Neural crest cell (in vitro differentiated cells): ENCODE measurements at regions not wholly inside any gene's neighbourhood (a gene's known extent, or its start where the extent isn't known, plus 50 kb on each side); places are given as distances from the start of the nearest gene placed in this dataset.

ENCODE experiments used
- DNase-seq: peaks from one replicate; pipeline ENCODE4 v3.0.0; 2021; ENCODE audit warnings: low read depth, mixed read lengths, low spot score
- H3K27ac Mint-ChIP-seq: one replicate; pipeline ENCODE4 v1.8.0; 2021; ENCODE audit warnings: mild to moderate bottlenecking, mixed read lengths; ENCODE audit not compliant: unreplicated experiment
- H3K27me3 Mint-ChIP-seq: 2 replicates; pipeline ENCODE4 v1.8.0; 2021; ENCODE audit warnings: low read depth, mild to moderate bottlenecking, mixed read lengths
- H3K36me3 Mint-ChIP-seq: 2 replicates; pipeline ENCODE4 v1.8.0; 2021; ENCODE audit warnings: low read depth, mild to moderate bottlenecking, mixed read lengths
- H3K4me1 Mint-ChIP-seq: 2 replicates; pipeline ENCODE4 v1.8.0; 2021; ENCODE audit warnings: mixed read lengths
- H3K4me3 Mint-ChIP-seq: one replicate; pipeline ENCODE4 v1.8.0; 2021; ENCODE audit warnings: mild to moderate bottlenecking, mixed read lengths
- H3K9me3 Mint-ChIP-seq: 2 replicates; pipeline ENCODE4 v1.8.0; 2021; ENCODE audit warnings: mixed read lengths
- CTCF ChIP-seq: fragments of 200-600 bp; sonication (generic); conservative IDR thresholded peaks from 2 replicates; pipeline ENCODE4 v1.5.0; 2021; ENCODE audit warnings: antibody characterized with exemption, mild to moderate bottlenecking

DNA sequence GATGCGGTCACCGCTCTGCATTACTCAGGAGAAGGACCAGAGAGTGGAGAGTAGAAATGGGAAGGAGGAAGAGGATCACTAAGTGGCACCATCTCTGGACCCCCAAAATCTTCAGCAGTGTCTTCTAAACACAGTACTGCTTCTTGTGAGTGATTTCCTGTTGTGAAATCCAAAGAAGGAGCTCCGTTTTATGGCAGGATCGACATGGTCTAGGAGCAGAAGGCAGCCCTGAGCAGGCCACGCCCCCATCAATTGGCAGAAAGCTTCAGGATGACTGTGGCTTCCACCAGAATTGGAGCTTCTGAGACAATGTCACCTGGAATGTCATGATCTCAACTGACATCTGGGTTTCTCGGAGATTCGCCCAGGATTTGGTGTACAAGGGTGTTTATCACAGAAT, 171.5 kb downstream of the ADSS2 start:
- H3K9me3 Mint-ChIP-seq: peaks cover 3% of the 10 kb centered on the region
- no peak overlapping the region for H3K4me3 Mint-ChIP-seq
- DNase-seq: no peak
- no peak for TF ChIP-seq CTCF
- H3K36me3 Mint-ChIP-seq: no peaks in the 10 kb centered on the region
- H3K4me1 Mint-ChIP-seq: no peaks in the 10 kb centered on the region
- peaks cover 5% of the 10 kb centered on the region for H3K27me3 Mint-ChIP-seq
- H3K27ac Mint-ChIP-seq: no peak overlapping the region

DNA sequence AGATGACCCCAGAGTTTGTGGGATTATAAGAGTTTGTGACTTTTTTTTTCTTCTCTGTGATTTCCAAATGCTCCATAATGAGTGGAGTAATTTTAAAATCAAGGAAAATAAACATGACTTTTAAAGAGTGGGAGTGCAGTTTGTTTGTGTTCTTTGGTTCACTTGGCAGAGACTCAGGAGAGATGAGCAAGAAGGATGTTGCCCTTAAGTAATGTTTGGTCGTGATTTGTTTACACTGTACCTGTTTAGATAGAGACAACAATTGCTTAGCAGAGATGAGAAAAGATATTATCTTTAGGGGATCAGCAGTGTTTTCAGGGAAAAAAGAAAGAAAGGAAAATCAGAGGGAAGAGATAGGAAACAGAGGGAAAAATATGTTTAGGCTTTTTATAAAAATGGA, 170.8 kb downstream of the ADSS2 start:
- no peak for DNase-seq
- Mint-ChIP-seq H3K4me1 (no peaks in the 10 kb centered on the region), H3K4me3 (no peak overlapping the region), H3K9me3 (peaks cover 3% of the 10 kb centered on the region), H3K27me3 (peaks cover 5% of the 10 kb centered on the region), H3K36me3 (no peaks in the 10 kb centered on the region), H3K27ac (no peak overlapping the region)
- no peak for TF ChIP-seq CTCF

DNA sequence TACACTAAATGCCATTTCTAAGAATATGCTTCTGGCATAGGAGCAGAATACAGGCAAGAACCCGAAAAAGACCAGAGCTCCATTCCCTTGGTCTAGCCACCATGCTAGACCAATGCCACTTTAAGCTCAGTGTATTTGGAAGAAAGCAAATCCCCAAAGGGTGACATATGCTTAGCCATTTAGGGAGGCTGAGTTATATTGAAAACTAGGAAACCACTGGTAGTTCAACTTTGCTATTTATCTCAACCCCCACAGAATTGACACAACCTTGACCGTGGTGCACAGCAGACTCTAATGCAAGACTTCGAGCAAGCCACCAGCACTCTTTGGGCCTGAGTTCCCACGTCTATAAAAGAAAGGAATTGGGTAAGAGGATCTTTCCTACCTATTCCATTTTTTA, 167.9 kb downstream of the ADSS2 start:
- no peak for TF ChIP-seq CTCF
- Mint-ChIP-seq H3K4me3 (no peak overlapping the region), H3K27ac (no peak overlapping the region), H3K36me3 (no peaks in the 10 kb centered on the region), H3K9me3 (peaks cover 10% of the 10 kb centered on the region), H3K4me1 (no peaks in the 10 kb centered on the region), H3K27me3 (no peaks in the 10 kb centered on the region)
- DNase-seq: no peak

DNA sequence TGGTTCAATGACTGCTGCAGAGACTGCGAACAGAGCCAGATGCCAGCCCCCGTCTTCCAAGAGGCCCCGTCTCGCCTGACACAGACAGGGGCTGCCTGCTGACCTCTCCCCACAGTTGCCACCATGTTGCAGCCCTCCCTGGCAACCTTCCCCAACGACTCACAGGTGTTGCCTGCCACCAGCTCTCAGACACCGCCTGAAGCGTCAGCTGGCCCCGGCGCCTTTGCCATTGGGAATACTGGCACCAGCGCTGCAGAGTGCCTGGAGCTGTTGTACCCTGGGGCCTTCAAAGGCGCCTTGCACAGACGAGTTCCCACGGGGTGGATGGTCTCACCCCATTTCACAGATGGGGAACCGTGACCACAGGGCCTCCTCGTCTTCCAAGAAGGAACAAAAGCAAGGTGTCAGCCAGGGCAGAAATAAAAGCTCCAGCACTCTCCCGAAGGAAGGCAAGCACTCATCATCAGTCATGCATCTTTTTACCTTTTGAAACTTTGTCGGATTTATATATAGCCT, 167.0 kb downstream of the ADSS2 start:
- Mint-ChIP-seq H3K27ac (no peak overlapping the region), H3K4me3 (no peak overlapping the region), H3K9me3 (peaks cover 13% of the 10 kb centered on the region), H3K36me3 (no peaks in the 10 kb centered on the region), H3K4me1 (no peaks in the 10 kb centered on the region), H3K27me3 (no peaks in the 10 kb centered on the region)
- DNase-seq: no peak
- TF ChIP-seq CTCF: no peak

- H3K4me3 Mint-ChIP-seq: no peak overlapping the region
- no peaks in the 10 kb centered on the region for H3K4me1 Mint-ChIP-seq
- H3K27ac Mint-ChIP-seq: no peak overlapping the region
- TF ChIP-seq CTCF: no peak
- DNase-seq: no peak
- H3K9me3 Mint-ChIP-seq: peaks cover 13% of the 10 kb centered on the region
- H3K36me3 Mint-ChIP-seq: no peaks in the 10 kb centered on the region
- no peaks in the 10 kb centered on the region for H3K27me3 Mint-ChIP-seq
These were observed 165.4 kb downstream of the ADSS2 start for GRCh38 chr1:244286341-244286740.

DNA sequence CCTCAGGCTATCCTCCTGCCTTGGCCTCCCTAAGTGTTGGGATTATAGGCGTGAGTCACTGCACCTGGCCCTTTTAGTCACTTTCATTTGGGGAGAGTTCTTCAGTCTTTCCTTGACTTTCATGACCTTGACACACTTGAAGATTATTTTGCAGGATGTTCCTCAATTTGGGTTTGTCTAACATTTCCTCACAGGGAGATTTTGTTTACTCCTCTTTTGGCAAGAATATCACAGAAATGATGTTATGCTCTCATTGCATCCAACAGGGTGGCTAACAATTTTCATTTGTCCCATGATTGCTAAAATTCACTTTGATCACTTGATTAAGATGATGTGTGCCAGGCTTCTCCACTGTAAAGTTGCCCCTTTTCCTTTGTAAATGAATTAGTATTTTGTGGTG, 164.0 kb downstream of the ADSS2 start:
- Mint-ChIP-seq H3K27me3 (no peaks in the 10 kb centered on the region), H3K4me1 (no peaks in the 10 kb centered on the region), H3K27ac (no peak overlapping the region), H3K4me3 (no peak overlapping the region), H3K36me3 (no peaks in the 10 kb centered on the region), H3K9me3 (peaks cover 13% of the 10 kb centered on the region)
- no peak for TF ChIP-seq CTCF
- no peak for DNase-seq
